Naive thymus-derived CD4-positive, alpha-beta T cell (primary cell): ENCODE measurements at regions not wholly inside any gene's neighbourhood (a gene's known extent, or its start where the extent isn't known, plus 50 kb on each side); places are given as distances from the start of the nearest gene placed in this dataset.
"Not testable (repeated sequence)": the region's sequence is repeated elsewhere in the genome, so short reads cannot be mapped to it uniquely, and the experiment has no call there.

Source experiments
- ATAC-seq: fragments of 150-1000 bp; cut with Tn5 transposase; 2 replicates; pipeline ENCODE4 v1.10.0; 2021; ENCODE audit warnings: mild to moderate bottlenecking, moderate library complexity
- CTCF ChIA-PET: fragments of 350-600 bp; sonication (Branson Sonifier 250); formaldehyde crosslinking; loops from one replicate; lab custom pipeline; 2021; ENCODE audit warnings: antibody characterized with exemption; lab: Charles Lee
- POLR2A ChIA-PET: fragments of 350-600 bp; sonication (Branson Sonifier 250); formaldehyde crosslinking; loops from one replicate; lab custom pipeline; 2021; ENCODE audit warnings: antibody characterized with exemption, inconsistent platforms; lab: Charles Lee
- DNase-seq, 9 donors: peaks; one replicate each; pipeline versions ENCODE4 v3.0.0 to v3.0.0-alpha.2; 2020 to 2022; ENCODE audit warnings: mixed read lengths in 1 of 9
- H3K27ac ChIP-seq: one replicate; pipeline ENCODE4 v1.7.0; 2013; ENCODE audit warnings: mild to moderate bottlenecking, low read depth, low read length, moderate library complexity
- H3K27me3 ChIP-seq, 2 donors: one replicate each; pipeline ENCODE4 v1.7.0; 2013; ENCODE audit warnings: low read length in 2 of 2, mild to moderate bottlenecking in 2 of 2, moderate library complexity in 2 of 2; ENCODE audit not compliant: control insufficient read depth in 2 of 2, insufficient read depth in 2 of 2
- H3K36me3 ChIP-seq, 3 experiments: 1 replicate in 2 of 3; 2 replicates in 1 of 3; pipeline ENCODE4 v1.7.0; 2013; ENCODE audit warnings: low read length in 3 of 3, mild to moderate bottlenecking in 3 of 3, moderate library complexity in 1 of 3; ENCODE audit not compliant: insufficient read depth in 3 of 3, control insufficient read depth in 2 of 3
- H3K4me1 ChIP-seq, 2 donors: one replicate each; pipeline ENCODE4 v1.7.0; 2013; ENCODE audit warnings: low read length in 2 of 2, mild to moderate bottlenecking in 2 of 2, moderate library complexity in 1 of 2; ENCODE audit not compliant: control insufficient read depth in 2 of 2, insufficient read depth in 2 of 2
- H3K4me3 ChIP-seq: 2 replicates; pipeline ENCODE4 v1.7.0; 2013; ENCODE audit warnings: mild to moderate bottlenecking, low read length
- H3K9me3 ChIP-seq, 3 experiments: 1 replicate in 2 of 3; 2 replicates in 1 of 3; pipeline ENCODE4 v1.7.0; 2013; ENCODE audit warnings: low read length in 3 of 3; ENCODE audit not compliant: control insufficient read depth in 2 of 3
- H3K27ac Mint-ChIP-seq, 9 donors: one replicate each; pipeline ENCODE4 v1.8.0; 2020 to 2022; ENCODE audit warnings: mixed read lengths in 9 of 9, mild to moderate bottlenecking in 8 of 9, moderate library complexity in 5 of 9, inconsistent platforms in 2 of 9
- H3K27me3 Mint-ChIP-seq, 5 donors: one replicate each; pipeline ENCODE4 v1.8.0; 2021 to 2022; ENCODE audit warnings: mixed read lengths in 5 of 5, mild to moderate bottlenecking in 1 of 5
- H3K36me3 Mint-ChIP-seq, 5 donors: one replicate each; pipeline ENCODE4 v1.8.0; 2020 to 2022; ENCODE audit warnings: mixed read lengths in 5 of 5, mild to moderate bottlenecking in 3 of 5, inconsistent platforms in 1 of 5
- H3K4me1 Mint-ChIP-seq, 7 donors: one replicate each; pipeline ENCODE4 v1.8.0; 2020 to 2022; ENCODE audit warnings: mixed read lengths in 7 of 7, mild to moderate bottlenecking in 3 of 7, inconsistent platforms in 1 of 7
- H3K4me3 Mint-ChIP-seq, 10 donors: one replicate each; pipeline ENCODE4 v1.8.0; 2020 to 2022; ENCODE audit warnings: mild to moderate bottlenecking in 10 of 10, mixed read lengths in 10 of 10, moderate library complexity in 6 of 10, inconsistent platforms in 2 of 10
- H3K9me3 Mint-ChIP-seq, 11 donors: one replicate each; pipeline ENCODE4 v1.8.0; 2020 to 2022; ENCODE audit warnings: mixed read lengths in 11 of 11, mild to moderate bottlenecking in 4 of 11, inconsistent platforms in 1 of 11, moderate library complexity in 1 of 11
- intact Hi-C, 2 donors: fragments of 100-400 bp; cut with micrococcal nuclease; formaldehyde crosslinking; loops; one replicate each; pipeline ENCODE4 v1.15.1; 2023

DNA sequence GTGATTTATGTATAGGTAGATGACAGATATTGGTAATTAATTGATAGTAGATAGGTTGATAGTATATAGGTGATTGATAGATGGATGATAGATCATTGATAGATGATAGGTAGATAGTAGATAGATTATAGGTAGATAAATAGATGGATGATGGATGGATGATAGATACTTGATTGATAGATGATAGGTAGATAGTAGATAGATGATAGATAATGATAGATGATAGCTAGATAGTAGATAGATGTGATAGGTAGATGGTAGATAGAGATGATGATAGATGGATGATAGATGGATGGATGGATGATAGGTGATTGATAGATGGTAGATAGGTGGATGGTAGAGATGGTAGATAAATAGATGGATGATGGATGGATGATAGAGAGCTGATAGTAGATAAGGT, 62.0 kb upstream of the SAMD11 start:
- H3K27me3 Mint-ChIP-seq: peaks cover 5 to 23% (median 10%) of the 10 kb centered on the region in 5 donors
- intact Hi-C loops: no loop called here
- DNase-seq (no peak), ATAC-seq (no peak)
- H3K27ac Mint-ChIP-seq: peak overlapping the region in 1 of 9 donors; percentile 4
- peaks cover 0 to 12% (median 10%) of the 10 kb centered on the region in 7 donors for H3K4me1 Mint-ChIP-seq
- H3K4me3 Mint-ChIP-seq: no peak overlapping the region
- H3K9me3 ChIP-seq: no peaks in the 10 kb centered on the region
- POLR2A ChIA-PET: no interaction called here
- H3K36me3 Mint-ChIP-seq: peaks cover 0 to 4% (median 0%) of the 10 kb centered on the region in 5 donors
- H3K9me3 Mint-ChIP-seq: no peaks in the 10 kb centered on the region
- H3K36me3 ChIP-seq: no peaks in the 10 kb centered on the region
- peaks cover 0 to 6% of the 10 kb centered on the region in 2 donors for H3K27me3 ChIP-seq
- no peak overlapping the region for H3K27ac ChIP-seq
- CTCF ChIA-PET: no interaction called here
- H3K4me1 ChIP-seq: peaks cover 0 to 5% of the 10 kb centered on the region in 2 donors
- no peak overlapping the region for H3K4me3 ChIP-seq

DNA sequence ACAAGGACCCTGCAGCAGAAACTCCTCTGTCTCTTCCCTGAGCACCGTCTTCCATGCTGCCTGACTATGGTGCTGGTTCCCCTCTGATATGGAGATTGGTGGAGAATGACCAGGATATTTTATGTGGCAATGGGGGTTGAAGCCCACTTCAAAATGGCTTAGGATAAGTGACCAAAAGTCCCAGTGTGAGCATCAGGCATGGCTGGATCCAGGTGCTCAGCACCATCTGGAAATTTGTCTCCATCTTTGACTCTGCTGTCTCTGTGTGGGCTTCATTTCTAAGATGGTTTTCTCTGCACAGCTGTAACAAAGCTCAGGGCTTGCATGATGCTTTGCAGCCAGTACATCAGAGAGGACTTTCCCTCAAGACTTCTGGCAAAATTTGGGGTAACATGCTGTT, 61.1 kb upstream of the SAMD11 start:
- H3K36me3 ChIP-seq, H3K36me3 Mint-ChIP-seq, H3K27ac Mint-ChIP-seq, H3K4me1 ChIP-seq, H3K4me3 ChIP-seq, POLR2A ChIA-PET, CTCF ChIA-PET, intact Hi-C loops, H3K9me3 ChIP-seq, H3K27ac ChIP-seq, H3K27me3 ChIP-seq, H3K4me3 Mint-ChIP-seq, ATAC-seq, DNase-seq, H3K9me3 Mint-ChIP-seq: not testable (repeated sequence)
- Mint-ChIP-seq H3K27me3 (peaks cover 5 to 29% (median 14%) of the 10 kb centered on the region in 5 donors), H3K4me1 (peaks cover 0 to 12% (median 10%) of the 10 kb centered on the region in 7 donors)

DNA sequence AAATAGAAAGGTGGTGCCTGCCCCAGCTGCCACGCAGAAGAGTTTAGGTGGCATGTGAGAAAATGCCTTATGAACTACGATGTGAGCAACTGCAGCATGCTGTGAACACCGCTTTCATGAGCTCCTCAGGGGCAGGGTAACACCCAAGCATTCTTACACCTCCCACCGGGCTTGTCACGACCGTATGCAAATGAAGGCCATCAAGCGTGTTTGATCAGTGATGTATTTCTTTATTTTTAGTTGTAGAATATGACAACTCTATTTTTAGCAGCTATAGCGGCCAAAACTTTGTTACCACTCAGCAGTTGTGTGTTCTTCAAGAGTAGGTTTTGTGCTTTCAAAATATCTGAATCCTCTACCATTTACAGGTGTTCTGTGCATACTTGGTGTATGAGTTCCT, 58.1 kb upstream of the SAMD11 start:
- H3K27ac Mint-ChIP-seq, POLR2A ChIA-PET, H3K4me1 ChIP-seq, H3K4me3 Mint-ChIP-seq, CTCF ChIA-PET, H3K36me3 Mint-ChIP-seq, intact Hi-C loops, H3K27me3 ChIP-seq, ATAC-seq, H3K27ac ChIP-seq, H3K36me3 ChIP-seq, H3K9me3 ChIP-seq, H3K4me3 ChIP-seq, H3K9me3 Mint-ChIP-seq, H3K4me1 Mint-ChIP-seq, DNase-seq: not testable (repeated sequence)
- peaks cover 5 to 35% (median 21%) of the 10 kb centered on the region in 5 donors for H3K27me3 Mint-ChIP-seq

DNA sequence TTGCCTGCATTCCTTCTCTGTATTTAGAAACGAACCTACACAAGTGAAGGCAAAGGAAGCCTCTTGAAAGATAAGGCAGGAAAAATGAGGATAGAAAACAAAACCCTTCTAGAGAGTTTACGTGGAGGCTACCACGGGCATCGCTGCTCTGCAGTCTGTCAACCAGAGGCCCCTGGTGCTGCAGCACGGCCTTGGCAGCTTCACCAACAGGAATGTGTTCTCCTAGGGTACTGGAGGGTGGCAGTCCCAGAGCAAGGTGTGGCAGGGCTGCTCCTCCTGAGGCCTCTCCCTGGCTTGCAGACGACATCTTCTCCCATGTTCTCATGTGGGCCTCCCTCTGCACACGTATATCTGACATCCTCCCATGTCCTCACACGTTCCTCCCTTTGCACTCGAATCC, 57.6 kb upstream of the SAMD11 start:
- no peak overlapping the region for H3K27ac ChIP-seq
- H3K9me3 ChIP-seq: no peaks in the 10 kb centered on the region
- ChIA-PET CTCF (no interaction called here), POLR2A (no interaction called here)
- no peaks in the 10 kb centered on the region for H3K36me3 ChIP-seq
- DNase-seq (no peak), ATAC-seq (no peak)
- H3K4me1 ChIP-seq: peaks cover 0 to 4% of the 10 kb centered on the region in 2 donors
- H3K27ac Mint-ChIP-seq: no peak overlapping the region
- H3K27me3 ChIP-seq: peaks cover 0 to 4% of the 10 kb centered on the region in 2 donors
- H3K27me3 Mint-ChIP-seq: peaks cover 5 to 35% (median 21%) of the 10 kb centered on the region in 5 donors
- no peak overlapping the region for H3K4me3 ChIP-seq
- peaks cover 0 to 10% (median 6%) of the 10 kb centered on the region in 7 donors for H3K4me1 Mint-ChIP-seq
- H3K4me3 Mint-ChIP-seq: no peak overlapping the region
- H3K9me3 Mint-ChIP-seq: no peaks in the 10 kb centered on the region
- intact Hi-C loops: no loop called here
- H3K36me3 Mint-ChIP-seq: peaks cover 0 to 4% (median 0%) of the 10 kb centered on the region in 5 donors

DNA sequence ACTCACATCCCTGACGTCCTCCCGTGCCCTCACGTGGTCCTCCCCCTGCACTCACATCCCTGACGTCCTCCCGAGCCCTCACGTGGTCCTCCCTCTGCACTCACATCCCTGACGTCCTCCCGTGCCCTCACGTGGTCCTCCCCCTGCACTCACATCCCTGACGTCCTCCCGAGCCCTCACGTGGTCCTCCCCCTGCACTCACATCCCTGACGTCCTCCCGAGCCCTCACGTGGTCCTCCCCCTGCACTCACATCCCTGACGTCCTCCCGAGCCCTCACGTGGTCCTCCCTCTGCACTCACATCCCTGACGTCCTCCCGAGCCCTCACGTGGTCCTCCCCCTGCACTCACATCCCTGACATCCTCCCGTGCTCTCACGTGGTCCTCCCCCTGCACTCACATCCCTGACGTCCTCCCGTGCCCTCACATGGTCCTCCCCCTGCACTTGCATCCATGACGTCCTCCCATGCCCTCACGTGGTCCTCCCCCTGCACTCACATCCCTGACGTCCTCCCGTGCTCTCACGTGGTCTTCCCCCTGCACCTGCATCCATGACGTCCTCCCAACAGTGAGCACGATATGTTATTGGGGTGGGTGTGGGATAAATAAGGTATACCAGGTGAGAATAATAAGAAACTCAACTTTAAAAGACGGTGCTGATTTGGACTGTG, 57.0 kb upstream of the SAMD11 start:
- H3K4me3 Mint-ChIP-seq, POLR2A ChIA-PET, H3K4me1 Mint-ChIP-seq, H3K4me1 ChIP-seq, ATAC-seq, H3K27ac Mint-ChIP-seq, H3K27me3 ChIP-seq, H3K9me3 ChIP-seq, H3K9me3 Mint-ChIP-seq, CTCF ChIA-PET, H3K36me3 ChIP-seq, intact Hi-C loops, DNase-seq, H3K4me3 ChIP-seq, H3K27ac ChIP-seq, H3K36me3 Mint-ChIP-seq: not testable (repeated sequence)
- peaks cover 3 to 37% (median 19%) of the 10 kb centered on the region in 5 donors for H3K27me3 Mint-ChIP-seq

DNA sequence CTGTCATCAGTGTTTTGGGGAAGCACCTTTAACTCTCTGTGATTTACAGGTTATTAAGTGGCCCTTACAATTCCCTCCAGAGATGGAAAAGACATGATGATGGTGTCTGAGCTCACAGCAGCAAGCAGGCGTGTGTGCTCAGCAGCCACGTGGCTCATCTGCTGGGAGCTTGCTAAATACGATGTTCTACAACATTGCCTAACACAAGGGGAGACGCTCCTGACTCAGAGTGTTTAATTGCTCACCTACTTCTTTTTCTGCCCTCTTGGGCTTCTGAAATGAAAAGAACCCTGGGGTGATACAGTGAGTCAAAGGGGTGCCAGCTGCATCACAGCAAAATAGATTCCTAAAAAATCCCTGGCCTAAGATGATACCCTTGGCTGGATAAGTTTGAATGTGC, 56.2 kb upstream of the SAMD11 start:
- intact Hi-C loops, H3K27ac ChIP-seq, H3K4me3 Mint-ChIP-seq, H3K4me1 Mint-ChIP-seq, H3K36me3 Mint-ChIP-seq, H3K36me3 ChIP-seq, H3K27ac Mint-ChIP-seq, DNase-seq, H3K4me3 ChIP-seq, H3K27me3 ChIP-seq, ATAC-seq, POLR2A ChIA-PET, CTCF ChIA-PET, H3K4me1 ChIP-seq, H3K9me3 ChIP-seq, H3K9me3 Mint-ChIP-seq: not testable (repeated sequence)
- H3K27me3 Mint-ChIP-seq: peaks cover 0 to 35% (median 16%) of the 10 kb centered on the region in 5 donors
